ENCODE measurements at regions not wholly inside any gene's neighbourhood (a gene's known extent, or its start where the extent isn't known, plus 50 kb on each side); places are given as distances from the start of the nearest gene placed in this dataset.
"Not testable (repeated sequence)": the region's sequence is repeated elsewhere in the genome, so short reads cannot be mapped to it uniquely, and the experiment has no call there.

DNA sequence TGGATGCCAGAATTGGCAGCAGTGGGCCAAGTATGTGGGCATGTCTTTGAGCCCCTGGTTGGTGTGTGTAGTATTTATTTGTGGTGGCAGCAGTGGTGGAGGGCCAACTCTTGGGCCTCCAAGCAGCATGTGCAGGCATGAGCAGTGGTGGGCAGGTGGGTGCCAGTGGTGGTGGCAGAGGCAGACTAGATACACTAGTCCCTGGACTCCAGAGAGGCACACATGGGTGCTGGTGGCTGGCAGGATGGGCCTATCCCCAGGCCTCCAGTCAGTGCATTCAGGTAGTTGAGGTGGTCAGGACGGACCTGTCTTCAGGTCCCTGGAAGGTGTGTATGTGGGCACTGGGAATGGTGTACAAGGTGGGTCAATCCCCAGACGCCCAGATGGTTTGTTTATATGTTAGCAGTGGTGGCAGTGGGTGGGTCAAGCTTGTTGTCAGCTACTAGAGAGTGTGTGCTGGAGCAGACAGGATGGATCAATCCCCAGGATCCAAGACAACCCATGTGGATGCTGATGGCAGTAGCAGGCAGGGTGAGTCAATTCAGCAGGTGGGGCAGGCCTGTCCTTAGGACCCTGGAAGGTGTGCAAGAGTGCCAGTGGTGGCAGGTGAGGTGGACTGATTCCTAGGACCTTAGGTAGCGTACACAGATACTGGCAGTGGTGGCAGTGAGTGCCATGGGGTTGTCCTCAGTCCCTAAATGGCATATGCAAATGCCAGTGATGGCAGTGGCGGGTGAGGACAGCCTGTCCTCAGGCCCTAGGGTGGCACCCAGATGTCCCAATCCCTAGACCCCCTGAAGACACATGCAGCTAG is 294.3 kb downstream of the RPS24 start:
- no peak for DNase-seq

DNA sequence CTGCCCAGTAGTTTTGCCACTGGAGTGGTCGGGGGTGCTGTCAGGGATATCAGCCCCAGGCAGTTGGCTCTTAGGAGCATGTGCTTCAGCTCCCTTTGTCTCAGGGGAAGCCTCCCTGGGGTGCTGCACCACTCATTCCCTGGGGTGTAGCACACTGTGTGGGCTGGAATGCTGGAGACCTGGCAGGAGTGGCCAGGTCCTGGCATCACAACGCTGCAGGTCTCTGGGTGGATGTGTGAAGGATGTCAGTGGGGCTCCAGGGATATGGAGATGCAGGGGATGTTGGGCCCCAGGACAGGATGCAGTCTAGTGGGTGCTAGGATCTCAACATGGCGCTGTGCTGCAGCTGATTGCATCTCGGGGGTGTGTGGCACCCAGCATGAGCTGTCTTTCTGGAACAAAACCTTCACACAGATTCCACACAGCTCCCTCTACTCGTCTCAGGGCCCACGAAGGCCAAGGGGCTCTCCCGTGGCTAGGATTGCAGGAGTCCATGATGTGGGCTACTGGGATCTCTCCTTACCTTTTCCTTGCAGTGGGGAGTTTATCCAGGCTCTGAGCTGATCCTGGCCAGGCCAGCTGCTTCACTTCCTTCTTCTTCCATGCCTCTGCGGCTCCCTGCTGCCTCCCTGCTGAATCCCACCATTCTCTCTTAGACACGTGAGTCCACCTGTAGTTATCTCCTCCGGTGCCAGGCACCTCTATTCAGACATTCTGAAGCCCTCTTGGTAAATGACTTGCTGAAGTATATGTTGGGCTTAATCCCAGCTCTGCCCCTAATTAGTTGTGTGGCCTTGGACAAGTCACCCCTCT is 295.1 kb downstream of the RPS24 start:
- DNase-seq, result no peak

DNA sequence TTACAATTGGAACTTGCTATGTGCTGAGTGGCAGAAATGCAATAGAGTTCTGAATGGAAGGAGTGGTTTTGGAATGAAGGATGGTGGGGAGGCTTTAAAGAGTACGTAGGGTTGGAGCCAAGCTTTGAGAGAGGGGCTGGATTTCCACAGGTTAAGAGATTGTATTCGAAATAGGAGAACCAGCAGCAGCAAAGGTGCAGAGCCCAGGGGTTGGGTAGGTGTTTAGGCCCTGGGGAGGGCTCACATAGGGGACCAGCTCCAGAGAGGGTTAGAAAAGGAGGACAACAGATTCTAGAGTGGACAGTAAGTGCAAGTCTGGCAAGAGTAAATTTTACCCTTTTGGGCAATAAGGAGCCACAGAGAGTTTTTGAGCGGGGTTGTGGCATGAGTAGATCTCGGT is 297.2 kb downstream of the RPS24 start:
- DNase-seq, result no peak

DNA sequence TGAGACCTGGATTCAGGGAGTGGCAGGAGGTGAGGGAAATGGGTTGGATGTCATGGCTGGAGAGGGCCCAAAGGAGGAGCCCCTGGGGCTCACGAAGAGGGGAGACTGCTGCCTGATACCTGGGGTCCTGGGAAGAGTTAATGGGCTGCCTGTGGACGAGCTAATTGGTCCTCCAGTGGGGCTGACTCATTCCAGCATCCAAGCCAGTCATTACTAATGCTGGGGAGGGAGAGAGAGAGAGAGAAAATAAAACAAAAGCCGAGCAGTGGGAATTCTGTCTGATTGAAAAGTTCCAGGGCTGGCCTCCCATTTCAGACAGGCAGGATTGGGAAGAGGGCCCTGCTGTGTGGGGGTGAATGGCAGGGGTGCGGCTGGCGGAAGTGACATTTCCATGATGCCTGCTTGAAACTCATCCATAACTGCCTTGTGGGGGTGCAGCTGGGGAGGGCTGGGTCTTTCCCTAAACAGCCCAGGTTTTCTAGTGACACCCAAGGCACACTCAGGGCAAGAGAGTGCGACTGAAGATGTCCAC is 297.8 kb downstream of the RPS24 start:
- DNase-seq, result no peak

DNA sequence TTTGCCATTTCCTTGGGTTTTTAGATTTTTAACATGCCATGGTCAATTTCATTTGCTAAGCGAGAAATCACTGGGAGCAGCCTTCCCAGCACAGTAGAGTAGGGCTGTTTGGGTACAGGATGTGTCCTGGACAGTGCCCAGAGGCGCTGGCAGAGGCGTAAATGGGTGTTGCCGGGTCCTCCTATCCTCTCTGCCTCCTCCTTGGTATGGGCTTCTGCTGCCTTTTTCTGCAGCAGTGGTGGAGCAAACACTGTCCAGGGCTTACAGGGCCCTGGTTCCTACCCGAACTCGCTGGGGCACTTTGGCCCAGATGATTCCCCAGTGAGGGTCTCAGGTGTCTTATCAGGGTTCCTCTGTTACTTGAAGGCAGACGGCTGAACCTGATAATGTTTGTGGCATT is 298.3 kb downstream of the RPS24 start:
- DNase-seq, result no peak

DNA sequence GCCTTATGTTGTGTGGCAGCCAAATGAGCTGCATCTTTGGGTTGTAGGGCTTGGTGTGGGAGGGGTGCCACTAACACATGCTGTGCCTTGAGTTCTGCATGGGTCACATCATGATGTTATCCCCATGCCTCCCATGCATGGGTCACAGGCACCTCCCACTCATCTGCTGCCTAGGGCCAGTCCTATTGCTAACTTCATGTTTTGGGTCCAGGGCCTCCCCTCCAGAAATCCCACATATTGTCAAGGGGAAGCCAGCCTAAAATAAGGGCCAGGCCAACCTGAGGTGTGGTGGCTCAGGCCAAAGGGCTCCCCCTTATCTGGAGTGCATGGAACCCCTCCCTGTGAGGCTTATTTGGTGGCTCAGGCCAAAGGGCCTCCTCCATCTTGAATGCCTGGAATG is 299.0 kb downstream of the RPS24 start:
- DNase-seq, result no peak

DNA sequence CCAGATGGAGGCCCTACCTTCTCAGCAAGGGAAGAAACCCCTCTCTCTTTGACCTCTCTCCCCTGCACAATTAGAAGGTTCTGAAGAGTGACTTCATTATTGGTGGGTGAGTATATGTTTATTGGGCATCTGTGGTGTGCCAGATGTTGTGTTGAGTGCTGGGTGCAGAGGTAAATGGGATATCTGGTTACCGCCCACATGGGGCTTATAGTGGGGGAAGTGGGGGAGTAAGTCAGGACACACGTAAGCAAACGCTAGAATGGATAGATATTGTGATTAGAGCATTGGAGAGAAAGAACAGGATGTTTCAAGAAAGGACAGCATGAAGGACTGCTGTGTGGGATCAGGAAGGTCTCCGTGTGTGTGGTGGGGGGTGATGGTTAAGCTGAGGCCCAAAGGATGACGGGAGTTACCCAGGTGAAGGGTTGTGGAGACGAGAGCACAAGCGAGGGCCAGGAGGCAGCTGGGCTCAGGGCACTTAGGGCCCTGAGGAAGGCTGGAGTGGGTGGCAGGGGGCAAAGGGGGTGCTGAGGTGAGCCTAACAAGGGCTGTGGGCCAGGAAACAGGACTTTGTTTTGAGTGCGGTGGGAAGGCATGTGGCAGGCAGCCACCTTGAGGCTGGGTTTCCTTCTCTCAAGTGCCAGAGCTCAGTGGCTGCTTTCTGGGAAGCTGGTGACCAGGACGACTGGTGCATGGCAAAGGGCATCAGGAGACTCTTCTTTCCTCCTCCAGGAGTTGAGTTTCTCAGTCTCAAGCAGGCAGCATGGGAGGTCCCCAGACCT is 299.9 kb downstream of the RPS24 start:
- DNase-seq, result peak; percentile 38

DNA sequence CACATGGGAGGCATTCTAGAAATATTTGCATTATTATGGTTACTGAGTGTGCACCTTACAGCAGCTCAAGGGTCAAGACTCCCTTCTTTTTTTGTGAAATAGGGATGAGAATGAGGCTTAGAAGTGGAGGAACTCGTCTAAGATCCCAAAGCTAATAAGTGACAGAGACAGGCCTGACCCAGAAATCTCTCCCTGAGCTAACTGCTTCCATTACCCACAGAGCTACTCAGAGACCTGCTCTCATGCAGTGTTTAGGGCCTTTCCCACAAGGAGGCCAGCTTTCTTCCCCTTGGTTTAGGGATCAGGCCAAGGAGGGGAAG is 301.7 kb downstream of the RPS24 start:
- DNase-seq, result no peak

DNA sequence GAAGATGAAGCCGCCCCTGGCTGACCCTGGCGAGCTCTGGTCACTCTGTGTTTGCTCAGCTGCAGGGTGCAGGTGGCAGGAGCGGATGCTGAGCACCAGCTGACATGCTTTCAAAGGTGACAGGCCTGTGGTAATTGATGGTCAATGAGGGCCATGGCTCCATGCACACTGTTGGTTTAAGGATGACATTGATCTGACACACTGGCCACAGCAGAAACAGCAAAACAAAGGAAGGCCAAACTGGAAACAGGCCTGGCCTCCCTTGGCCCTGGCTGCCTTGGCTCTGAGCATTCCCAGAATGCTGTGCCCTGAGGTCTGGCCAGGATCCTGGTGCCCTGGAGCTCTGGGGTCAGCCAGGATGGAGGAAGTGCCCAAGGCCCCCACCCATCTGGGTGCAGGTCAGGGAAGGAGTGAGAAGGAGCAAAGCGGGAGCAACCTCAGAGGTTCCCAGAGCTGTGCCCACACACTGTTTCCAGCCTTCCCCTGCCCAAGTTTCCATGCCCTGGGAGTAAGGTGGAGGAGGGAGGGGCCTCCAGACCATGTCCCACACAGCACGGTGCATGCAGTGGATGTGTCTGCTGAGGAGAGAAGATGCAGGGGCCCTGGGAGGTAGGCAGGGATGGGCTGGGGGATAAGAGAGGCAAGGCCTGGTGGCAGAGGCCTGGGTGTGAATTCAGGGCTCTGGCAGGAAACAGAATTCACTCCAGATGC is 302.2 kb downstream of the RPS24 start:
- DNase-seq, result no peak

DNA sequence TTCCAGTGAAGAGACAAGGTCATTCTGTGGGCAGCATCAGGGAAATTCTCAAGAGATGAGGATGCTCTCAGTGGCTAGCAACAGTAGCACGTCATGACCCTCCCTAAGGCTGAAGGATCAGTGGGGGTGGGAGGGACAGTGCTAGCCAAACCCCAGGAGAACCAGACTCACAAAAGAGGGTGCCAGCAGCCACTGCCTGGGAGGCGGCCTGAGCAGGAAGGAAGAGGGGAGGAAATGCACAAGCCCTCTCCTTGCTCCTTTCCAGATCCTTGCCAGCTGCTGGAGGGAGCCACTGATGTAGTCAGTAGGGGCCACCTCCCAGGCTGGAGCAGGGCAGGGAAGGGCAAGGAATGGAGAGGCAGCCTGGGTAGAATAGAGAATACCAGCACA is 302.7 kb downstream of the RPS24 start:
- DNase-seq, result no peak

DNA sequence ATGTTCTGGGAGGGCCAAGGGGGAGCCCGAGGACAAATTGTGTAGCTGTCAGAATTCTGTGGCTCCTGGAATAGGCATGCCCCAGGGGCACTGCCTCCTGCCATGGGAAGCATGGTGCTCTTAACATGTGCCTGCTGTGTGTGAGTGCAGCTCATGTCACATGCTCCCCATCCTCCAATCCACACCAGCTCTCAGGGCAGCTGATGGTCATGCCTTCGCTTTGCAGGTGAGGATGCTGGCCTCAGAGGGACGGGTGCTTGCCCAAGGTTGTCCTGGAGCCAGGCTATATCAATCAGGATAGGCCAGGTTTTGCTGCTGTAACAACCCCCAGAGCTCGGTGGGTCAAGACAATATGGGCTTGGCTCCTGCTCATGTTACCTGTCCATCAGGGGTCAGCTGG is 303.4 kb downstream of the RPS24 start:
- DNase-seq, result no peak

DNA sequence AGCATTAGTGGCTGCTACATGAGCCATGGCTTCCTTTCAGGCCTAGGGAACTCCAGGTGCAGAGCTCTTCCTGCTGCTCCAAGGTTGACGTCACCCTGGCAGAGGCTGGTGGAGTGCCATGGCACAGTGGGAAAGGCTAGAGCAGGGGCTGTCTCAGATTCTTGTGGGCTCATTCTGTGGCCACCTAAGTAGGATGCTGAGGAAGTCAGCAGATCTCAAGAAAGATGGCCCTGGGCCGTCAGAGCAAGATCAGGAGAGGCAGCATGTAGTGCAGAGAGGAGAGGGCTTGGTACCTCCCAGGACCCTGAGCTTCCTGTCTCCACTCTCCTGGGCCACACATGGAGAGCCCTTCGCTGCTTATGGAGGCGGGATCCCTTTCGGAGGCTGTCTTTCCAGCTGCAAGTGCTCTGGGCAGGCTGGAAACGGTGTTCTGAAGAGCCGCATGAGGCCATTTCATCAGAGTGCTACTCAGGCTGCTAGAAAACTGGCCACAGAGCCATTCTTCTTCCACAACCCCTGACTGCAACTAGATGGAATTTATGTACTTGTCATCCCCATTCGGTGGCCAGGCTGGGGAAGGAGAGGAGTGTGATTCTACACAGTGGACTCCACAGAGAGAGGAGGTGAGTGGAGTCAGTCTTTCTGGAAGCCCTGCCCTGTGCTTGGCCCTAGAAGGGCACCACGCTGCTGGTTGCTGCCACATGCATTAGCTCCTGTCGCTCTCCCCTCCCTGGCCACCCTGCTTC is 304.2 kb downstream of the RPS24 start:
- no peak for DNase-seq

DNA sequence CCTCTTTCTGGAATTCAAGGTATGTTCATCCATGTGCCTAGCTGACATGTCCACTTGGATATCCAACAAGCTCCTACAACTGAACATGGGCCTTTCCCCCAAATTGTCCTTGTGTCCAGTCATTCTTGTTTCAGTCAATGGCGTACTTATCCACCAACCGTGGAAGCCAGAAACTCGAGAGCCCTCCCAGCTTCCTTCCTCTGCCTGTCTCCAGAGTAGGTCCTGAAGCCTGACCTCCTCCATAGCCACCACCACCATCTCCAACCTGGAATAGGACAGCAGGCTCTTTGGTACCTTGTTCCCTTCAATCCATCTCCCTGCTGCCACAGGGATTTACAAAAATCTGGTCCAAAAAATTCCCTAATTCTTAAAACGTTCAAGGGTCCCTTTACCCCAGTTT is 305.1 kb downstream of the RPS24 start:
- DNase-seq, result no peak

DNA sequence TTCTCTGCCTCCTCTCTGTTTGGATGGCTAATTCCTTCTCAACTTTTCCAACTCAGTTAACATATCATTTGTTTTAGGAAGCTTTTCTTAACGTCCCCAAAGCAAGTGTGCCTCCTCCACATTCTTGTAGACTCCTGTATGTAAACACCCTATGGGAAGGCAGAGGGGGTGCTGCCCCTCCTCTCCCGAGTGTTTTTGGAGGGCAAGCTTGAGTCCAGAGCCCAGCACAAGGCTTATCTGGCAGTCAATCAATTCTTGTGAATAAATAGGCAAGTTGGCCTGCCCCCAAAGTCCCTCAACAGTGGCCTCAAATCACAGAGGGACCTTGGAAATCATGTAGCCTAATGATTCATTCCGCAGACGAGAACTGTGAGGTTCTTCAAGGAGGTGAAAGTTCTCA is 305.6 kb downstream of the RPS24 start:
- DNase-seq, result no peak

DNA sequence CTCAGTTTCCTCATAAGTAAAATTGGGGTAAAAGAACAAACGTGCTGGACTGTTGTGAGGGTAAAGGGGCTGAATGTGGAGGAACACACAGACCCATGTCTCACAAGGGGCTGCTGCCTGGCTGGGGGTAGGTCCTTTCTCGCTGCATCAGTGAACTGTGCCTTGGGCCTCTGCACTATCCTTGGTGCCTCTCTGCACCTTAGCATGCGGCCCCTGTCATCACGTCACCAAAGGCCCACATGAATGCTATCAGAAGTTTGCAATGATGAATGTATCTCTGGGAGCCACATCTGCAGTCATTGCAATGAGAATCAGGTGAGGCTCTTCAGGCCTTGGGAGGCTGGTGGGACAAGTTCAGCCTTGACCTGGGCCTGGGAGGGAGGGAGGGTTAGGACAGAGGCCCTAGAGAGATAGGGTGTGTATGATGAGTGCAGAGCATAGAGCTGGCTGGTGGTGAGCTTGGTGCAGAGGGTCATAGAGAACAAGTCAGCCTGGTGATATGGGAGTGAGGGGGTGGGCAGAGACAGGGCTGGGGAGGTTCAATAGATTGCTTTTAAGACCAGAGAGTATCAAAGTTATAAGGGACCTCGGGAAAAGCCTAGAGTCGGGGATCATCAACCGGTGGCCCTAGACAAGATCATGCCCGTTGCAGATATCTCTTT is 308.4 kb downstream of the RPS24 start:
- DNase-seq, result no peak

DNA sequence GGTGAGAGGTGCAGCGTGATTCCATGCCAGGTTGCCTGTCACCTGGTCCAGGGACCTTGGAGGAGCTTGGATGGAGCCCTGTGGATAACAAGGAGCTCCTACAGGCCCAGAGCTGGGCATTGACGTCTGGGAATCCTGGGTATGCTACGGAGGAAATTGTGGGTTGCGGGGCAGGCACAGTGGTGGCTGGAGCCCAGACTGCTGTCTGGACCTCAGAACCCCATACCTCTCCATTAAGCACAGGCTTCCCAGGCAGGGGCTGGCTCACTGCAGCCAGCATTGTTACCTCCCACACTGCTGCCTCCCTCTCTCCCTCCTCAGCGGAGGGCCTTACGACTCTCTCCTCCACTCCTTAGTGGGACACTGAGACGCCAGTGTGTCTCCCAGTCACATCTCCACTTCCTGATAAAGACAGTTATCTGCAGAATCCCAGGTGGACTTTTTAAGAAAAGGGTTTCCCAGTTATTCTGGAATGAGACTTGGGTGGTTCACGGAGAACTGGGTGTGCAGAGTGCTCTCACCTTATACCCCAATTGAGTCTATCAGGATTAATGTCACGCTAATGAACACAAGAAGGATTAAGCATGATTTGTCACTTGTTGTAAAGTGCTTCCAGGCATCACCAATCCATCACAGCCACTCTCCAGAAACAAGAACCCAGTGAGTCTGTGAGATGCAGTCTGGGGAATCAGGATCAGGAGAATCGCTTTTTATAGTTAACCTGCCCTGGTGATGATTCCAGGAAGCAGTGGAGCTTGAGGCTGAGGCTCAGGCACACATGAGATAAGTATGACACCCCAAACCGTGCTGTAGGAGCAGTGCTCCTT is 309.4 kb downstream of the RPS24 start:
- peak; percentile 94 for DNase-seq

DNA sequence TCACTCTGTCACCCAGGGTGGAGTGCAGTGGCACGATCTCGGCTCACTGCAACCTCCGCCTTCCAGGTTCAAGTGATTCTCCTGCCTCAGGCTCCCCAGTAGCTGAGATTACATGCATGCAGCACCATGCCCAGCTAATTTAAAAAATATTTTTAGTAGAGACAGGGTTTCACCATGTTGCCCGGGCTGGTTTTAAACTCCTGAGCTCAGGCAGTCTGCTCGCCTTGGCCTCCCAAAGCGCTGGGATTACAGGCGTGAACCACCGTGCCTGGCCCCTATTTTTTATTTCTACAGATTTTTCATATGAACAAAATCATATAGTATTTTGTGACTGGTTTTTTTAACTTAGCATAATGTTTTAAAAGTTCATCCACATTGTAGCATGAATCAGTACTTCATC is 310.6 kb downstream of the RPS24 start:
- DNase-seq, result not testable (repeated sequence)

DNA sequence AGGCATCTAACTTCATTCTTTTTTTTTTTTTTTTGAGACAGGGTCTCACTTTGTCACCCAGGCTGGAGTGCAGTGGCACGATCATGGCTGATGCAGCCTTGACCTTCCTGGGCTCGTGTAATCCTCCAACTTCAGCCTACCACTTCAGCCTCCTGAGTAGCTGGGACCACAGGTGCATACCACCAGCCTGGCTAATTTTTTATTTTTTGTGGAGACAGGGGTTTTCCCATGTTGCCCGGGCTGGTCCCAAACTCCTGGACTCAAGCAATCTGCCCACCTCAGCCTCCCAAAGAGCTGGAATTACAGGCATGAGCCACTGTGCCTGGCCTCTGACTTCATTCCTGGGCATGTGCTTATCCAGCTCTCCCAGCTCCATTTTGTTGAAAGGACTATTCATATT is 311.9 kb downstream of the RPS24 start:
- DNase-seq, result not testable (repeated sequence)

DNA sequence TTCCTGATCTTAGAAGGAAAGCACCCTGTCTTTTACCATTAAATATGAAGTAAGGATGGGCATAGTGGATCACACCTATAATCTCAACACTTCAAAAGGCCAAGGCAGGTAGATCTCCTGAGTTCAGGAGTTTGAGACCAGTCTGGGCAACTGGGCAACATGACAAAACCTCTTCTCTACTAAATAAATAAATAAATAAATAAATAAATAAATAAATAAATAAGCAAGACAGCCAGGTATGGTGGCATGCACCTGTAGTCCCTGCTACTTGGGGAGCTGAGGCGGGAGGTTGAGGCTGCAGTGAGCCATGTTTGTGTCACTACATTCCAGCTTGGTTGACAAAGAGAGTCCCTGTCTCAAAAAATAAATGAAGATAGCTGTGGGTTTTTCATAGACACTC is 313.1 kb downstream of the RPS24 start:
- no peak for DNase-seq

DNA sequence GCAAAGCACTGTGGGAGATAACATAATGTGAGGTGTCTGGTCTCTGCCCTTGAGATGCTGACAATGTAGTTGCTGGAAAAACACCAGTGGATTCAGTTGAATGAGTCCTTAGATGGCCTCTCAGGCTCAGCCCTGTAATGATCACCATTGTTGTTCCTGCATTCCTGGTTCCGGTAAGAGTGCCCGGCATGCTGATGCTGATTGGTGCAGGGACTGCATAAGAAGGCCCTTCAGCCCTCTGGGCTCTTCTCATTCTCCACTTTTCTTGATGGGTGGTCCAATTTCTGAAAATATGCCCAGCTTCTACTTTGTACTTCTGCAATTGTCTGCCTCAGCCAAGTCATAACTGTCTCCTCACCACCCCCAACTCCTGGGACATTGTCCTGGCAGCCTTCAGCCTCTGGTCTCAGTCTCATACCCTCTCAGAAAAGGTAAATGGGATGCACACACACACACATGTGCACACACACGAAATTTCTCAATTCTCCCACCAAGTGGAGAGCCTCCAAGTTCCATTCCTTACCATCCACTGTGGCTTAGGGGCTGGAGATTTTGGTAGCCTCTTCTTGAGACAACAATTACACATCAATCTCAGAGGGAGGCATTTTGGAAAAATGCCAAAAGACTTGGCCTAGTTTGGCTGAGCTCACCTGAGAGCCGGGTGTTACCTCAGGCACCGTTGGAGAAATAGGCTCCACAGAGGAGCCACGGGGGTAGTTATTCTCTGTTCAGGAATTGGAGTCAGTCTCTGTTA is 314.9 kb downstream of the RPS24 start:
- DNase-seq, result no peak
